Dendritic cell treated with granulocyte-macrophage colony-stimulating factor and Interleukin-4, amounts not matched to agents 40 ng/mL and 50 ng/mL, for 4 days (primary cell): ENCODE measurements at regions not wholly inside any gene's neighbourhood (a gene's known extent, or its start where the extent isn't known, plus 50 kb on each side); places are given as distances from the start of the nearest gene placed in this dataset.
"Not testable (repeated sequence)": the region's sequence is repeated elsewhere in the genome, so short reads cannot be mapped to it uniquely, and the experiment has no call there.

ENCODE experiments used
- H3K27ac Mint-ChIP-seq: one replicate; pipeline ENCODE4 v1.8.0; 2022; ENCODE audit warnings: mild to moderate bottlenecking, mixed read lengths
- H3K27me3 Mint-ChIP-seq: one replicate; pipeline ENCODE4 v1.8.0; 2022; ENCODE audit warnings: mild to moderate bottlenecking, mixed read lengths
- H3K36me3 Mint-ChIP-seq: one replicate; pipeline ENCODE4 v1.8.0; 2022; ENCODE audit warnings: low read depth, mixed read lengths
- H3K4me1 Mint-ChIP-seq: one replicate; pipeline ENCODE4 v1.8.0; 2022; ENCODE audit warnings: low read depth, mixed read lengths
- H3K4me3 Mint-ChIP-seq: one replicate; pipeline ENCODE4 v1.8.0; 2022; ENCODE audit warnings: mild to moderate bottlenecking, moderate library complexity, mixed read lengths
- H3K9me3 Mint-ChIP-seq: one replicate; pipeline ENCODE4 v1.8.0; 2022; ENCODE audit warnings: mixed read lengths
- intact Hi-C: fragments of 100-400 bp; cut with micrococcal nuclease; formaldehyde crosslinking; loops from one replicate; pipeline ENCODE4 v1.15.0; 2022

DNA sequence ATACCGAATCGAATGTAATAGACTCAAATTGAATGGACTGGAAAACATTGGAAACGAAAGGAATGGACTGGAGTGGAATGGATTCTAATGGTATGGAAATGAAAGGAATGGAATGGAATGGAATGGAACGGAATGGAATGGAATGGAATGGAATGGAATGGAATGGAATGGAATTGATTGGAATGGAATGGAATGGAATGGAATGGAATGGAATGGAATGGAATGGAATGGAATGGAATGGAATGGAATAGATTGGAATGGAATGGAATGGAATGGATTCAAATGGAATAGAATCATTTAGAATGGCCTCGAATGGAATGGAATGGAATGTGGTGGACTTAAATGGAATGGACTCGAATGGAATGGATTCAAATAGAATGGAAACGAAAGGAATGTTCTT, 1057.5 kb upstream of the USP9Y start:
- intact Hi-C loops, H3K27me3 Mint-ChIP-seq, H3K27ac Mint-ChIP-seq, H3K4me1 Mint-ChIP-seq, H3K36me3 Mint-ChIP-seq, H3K4me3 Mint-ChIP-seq: not testable (repeated sequence)
- peaks cover 58% of the 10 kb centered on the region for H3K9me3 Mint-ChIP-seq

DNA sequence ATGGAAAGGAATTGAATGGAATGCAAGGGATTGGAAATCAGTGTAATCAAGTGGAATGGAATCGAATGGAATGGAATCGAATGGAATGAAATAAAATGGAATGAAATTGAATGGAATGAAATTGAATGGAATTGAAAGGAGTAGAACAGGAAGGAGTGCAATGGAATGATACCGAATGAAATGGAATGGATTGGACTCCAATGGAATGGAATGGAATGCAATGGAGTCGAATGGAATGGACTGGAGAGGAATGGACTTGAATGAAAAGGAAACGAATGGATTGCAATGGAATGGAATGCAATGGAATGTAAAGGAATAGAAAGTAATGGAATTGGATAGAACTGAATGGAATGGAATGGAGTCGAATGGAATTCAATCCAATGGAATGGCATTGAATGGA, 1032.8 kb upstream of the USP9Y start:
- Mint-ChIP-seq H3K4me3 (no peak overlapping the region), H3K36me3 (no peaks in the 10 kb centered on the region), H3K27ac (no peak overlapping the region), H3K4me1 (no peaks in the 10 kb centered on the region), H3K9me3 (no peaks in the 10 kb centered on the region), H3K27me3 (no peaks in the 10 kb centered on the region)
- intact Hi-C loops: no loop called here
